ENCODE measurements at regions not wholly inside any gene's neighbourhood (a gene's known extent, or its start where the extent isn't known, plus 50 kb on each side); places are given as distances from the start of the nearest gene placed in this dataset.
"Not testable (repeated sequence)": the region's sequence is repeated elsewhere in the genome, so short reads cannot be mapped to it uniquely, and the experiment has no call there.

DNA sequence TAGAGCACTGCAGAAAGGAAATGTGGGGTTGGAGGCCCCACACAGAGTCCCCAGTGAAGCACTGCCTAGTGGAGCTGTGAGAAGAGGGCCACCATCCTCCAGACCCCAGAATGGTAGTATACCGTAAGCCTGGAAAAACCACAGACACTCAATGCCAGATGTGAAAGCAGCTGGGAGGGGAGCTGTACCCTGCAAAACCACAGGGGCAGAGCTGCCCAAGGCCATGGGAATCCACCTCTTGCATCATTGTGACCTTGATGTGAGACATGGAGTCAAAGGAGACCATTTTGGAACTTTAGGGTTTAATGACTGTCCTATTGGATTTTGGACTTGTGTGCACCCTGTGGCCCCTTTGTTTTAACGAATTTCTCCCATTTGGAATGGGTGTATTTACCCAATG is 75.3 kb upstream of the SERPINE2 start:
- Mint-ChIP-seq H3K27me3 (peaks cover 17% of the 10 kb centered on the region in 2 donors), H3K4me1 (no peaks in the 10 kb centered on the region), H3K4me3 (no peak overlapping the region), H3K9me3 (peaks cover 4 to 38% (median 9%) of the 10 kb centered on the region in 8 donors), H3K36me3 (peaks cover 0 to 3% of the 10 kb centered on the region in 2 donors), H3K27ac (no peak overlapping the region)
- CTCF ChIA-PET (ENCODE audit: partially characterized antibody), result no interaction called here
- Histone ChIP-seq H3K27ac (ENCODE audit: low read depth, low read length) (no peak overlapping the region), H3K27me3 (ENCODE audit: insufficient read depth, low read length) (no peaks in the 10 kb centered on the region), H3K4me1 (ENCODE audit: insufficient read depth, low read length) (no peaks in the 10 kb centered on the region), H3K9me3 (ENCODE audit: control insufficient read depth in 1 of 2, low read length in 2 of 2) (no peaks in the 10 kb centered on the region), H3K4me3 (ENCODE audit: low read length in 2 of 2) (no peak overlapping the region), H3K36me3 (ENCODE audit: insufficient read depth, low read length) (no peaks in the 10 kb centered on the region)
- POLR2A ChIA-PET (ENCODE audit: partially characterized antibody), result no interaction called here
- intact Hi-C loops (cut with micrococcal nuclease), result no loop called here
- DNase-seq, result no peak

DNA sequence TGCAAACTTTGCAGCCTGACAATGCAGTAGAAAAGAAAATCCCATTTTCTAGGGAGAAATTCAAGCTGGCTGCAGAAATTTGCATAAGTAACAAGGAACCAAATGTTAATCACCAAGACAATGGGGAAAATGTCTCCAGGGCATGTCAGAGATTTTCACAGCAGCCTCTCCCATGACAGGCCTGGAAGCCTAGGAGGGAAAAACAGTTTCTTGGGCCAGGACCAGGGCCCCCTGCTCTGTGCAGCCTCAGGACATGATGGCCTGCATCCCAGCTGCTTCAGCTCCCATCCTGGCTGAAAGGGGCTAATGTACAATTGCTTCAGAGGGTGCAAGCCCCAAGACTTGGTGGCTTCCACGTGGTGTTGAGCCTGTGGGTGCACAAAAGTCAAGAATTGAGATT is 74.8 kb upstream of the SERPINE2 start:
- DNase-seq; H3K4me3 Mint-ChIP-seq; H3K27ac ChIP-seq (ENCODE audit: low read depth, low read length); H3K27me3 ChIP-seq (ENCODE audit: insufficient read depth, low read length); H3K4me3 ChIP-seq (ENCODE audit: low read length in 2 of 2); H3K4me1 ChIP-seq (ENCODE audit: insufficient read depth, low read length); H3K27ac Mint-ChIP-seq; H3K4me1 Mint-ChIP-seq; H3K9me3 ChIP-seq (ENCODE audit: control insufficient read depth in 1 of 2, low read length in 2 of 2); intact Hi-C loops (cut with micrococcal nuclease); CTCF ChIA-PET (ENCODE audit: partially characterized antibody); H3K36me3 ChIP-seq (ENCODE audit: insufficient read depth, low read length); POLR2A ChIA-PET (ENCODE audit: partially characterized antibody); H3K36me3 Mint-ChIP-seq: not testable (repeated sequence)
- peaks cover 17% of the 10 kb centered on the region in 2 donors for H3K27me3 Mint-ChIP-seq
- peaks cover 2 to 33% (median 7%) of the 10 kb centered on the region in 8 donors for H3K9me3 Mint-ChIP-seq

DNA sequence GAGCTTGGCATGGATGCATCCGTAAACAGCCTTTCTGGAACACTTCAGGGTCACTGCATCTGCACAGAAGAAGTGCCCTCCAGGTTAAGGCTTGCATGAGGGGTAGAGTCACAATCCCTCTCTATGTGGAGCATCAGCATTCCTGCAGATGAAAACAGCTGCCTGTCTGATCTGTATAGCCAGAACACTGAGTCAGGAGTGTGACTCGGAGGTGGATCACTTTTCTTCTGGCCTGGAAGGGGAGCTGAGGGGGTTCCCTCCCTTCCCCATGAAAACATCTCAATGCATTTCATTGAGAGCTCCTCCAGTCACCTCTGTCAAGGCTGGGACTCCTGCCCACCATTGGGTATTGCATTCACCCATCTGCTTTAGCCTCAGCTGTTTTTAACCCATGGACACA is 72.5 kb upstream of the SERPINE2 start:
- Histone ChIP-seq H3K4me3 (ENCODE audit: low read length in 2 of 2) (no peak overlapping the region), H3K9me3 (ENCODE audit: control insufficient read depth in 1 of 2, low read length in 2 of 2) (no peaks in the 10 kb centered on the region), H3K27me3 (ENCODE audit: insufficient read depth, low read length) (no peaks in the 10 kb centered on the region), H3K27ac (ENCODE audit: low read depth, low read length) (no peak overlapping the region), H3K4me1 (ENCODE audit: insufficient read depth, low read length) (no peaks in the 10 kb centered on the region), H3K36me3 (ENCODE audit: insufficient read depth, low read length) (no peaks in the 10 kb centered on the region)
- Mint-ChIP-seq H3K27ac (no peak overlapping the region), H3K27me3 (peaks cover 17 to 19% of the 10 kb centered on the region in 2 donors), H3K36me3 (peaks cover 0 to 3% of the 10 kb centered on the region in 2 donors), H3K4me1 (no peaks in the 10 kb centered on the region), H3K9me3 (peaks cover 0 to 19% (median 6%) of the 10 kb centered on the region in 8 donors), H3K4me3 (no peak overlapping the region)
- ChIA-PET CTCF (ENCODE audit: partially characterized antibody) (no interaction called here), POLR2A (ENCODE audit: partially characterized antibody) (no interaction called here)
- no peak for DNase-seq
- intact Hi-C loops (cut with micrococcal nuclease), result no loop called here

DNA sequence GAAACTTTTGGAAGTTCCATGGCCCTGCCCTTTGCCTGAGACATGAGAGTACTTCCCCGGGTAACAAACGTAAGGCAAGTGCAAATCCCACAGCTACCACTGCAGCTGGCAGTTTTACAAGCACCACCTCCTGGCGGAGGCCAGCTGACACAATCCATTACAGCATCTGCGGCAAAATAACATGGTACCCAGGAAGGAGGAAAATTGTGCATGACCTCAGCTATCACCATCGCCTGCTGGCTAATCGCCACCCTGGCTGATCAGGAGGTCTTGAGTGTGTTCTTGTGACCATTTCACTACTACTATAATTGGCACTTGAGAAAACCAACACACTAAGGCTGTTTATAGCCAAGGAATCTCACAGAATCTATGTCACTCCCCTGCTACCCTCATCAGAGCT is 71.7 kb upstream of the SERPINE2 start:
- DNase-seq, result no peak
- Mint-ChIP-seq H3K27me3 (peaks cover 13 to 22% of the 10 kb centered on the region in 2 donors), H3K9me3 (peaks cover 0 to 19% (median 6%) of the 10 kb centered on the region in 8 donors), H3K4me1 (no peaks in the 10 kb centered on the region), H3K4me3 (no peak overlapping the region), H3K27ac (no peak overlapping the region), H3K36me3 (peaks cover 0 to 3% of the 10 kb centered on the region in 2 donors)
- no peaks in the 10 kb centered on the region for H3K4me1 ChIP-seq (ENCODE audit: insufficient read depth, low read length)
- no peak overlapping the region for H3K27ac ChIP-seq (ENCODE audit: low read depth, low read length)
- POLR2A ChIA-PET (ENCODE audit: partially characterized antibody), result no interaction called here
- CTCF ChIA-PET (ENCODE audit: partially characterized antibody), result no interaction called here
- intact Hi-C loops (cut with micrococcal nuclease), result no loop called here
- H3K4me3 ChIP-seq (ENCODE audit: low read length in 2 of 2), result no peak overlapping the region
- no peaks in the 10 kb centered on the region for H3K9me3 ChIP-seq (ENCODE audit: control insufficient read depth in 1 of 2, low read length in 2 of 2)
- no peaks in the 10 kb centered on the region for H3K36me3 ChIP-seq (ENCODE audit: insufficient read depth, low read length)
- no peaks in the 10 kb centered on the region for H3K27me3 ChIP-seq (ENCODE audit: insufficient read depth, low read length)

DNA sequence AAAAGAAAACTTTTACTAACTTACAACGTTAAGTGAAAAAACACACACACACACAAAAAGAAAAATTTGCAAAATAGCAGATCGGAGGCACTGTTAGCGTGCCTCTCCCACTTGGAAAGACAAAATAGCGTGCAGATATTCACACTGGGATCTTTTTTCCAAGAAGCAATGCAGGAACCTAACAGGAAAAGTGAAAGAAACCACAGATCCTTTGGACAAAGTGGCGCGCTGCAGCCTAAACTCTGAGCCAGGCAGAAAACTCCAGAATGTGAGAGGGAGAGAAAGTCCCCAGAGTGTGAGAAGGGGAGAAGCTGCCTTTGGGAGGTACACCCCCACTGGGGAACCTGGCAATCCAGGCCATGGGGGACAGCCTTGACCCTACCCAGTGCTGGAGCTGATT is 70.7 kb upstream of the SERPINE2 start:
- H3K4me3 ChIP-seq (ENCODE audit: low read length in 2 of 2), result no peak overlapping the region
- H3K27me3 Mint-ChIP-seq, result peaks cover 9 to 27% of the 10 kb centered on the region in 2 donors
- no peak overlapping the region for H3K27ac ChIP-seq (ENCODE audit: low read depth, low read length)
- H3K4me3 Mint-ChIP-seq, result no peak overlapping the region
- H3K4me1 ChIP-seq (ENCODE audit: insufficient read depth, low read length), result no peaks in the 10 kb centered on the region
- peaks cover 0 to 3% of the 10 kb centered on the region in 2 donors for H3K36me3 Mint-ChIP-seq
- H3K9me3 Mint-ChIP-seq, result peaks cover 0 to 19% (median 6%) of the 10 kb centered on the region in 8 donors
- no peaks in the 10 kb centered on the region for H3K27me3 ChIP-seq (ENCODE audit: insufficient read depth, low read length)
- H3K36me3 ChIP-seq (ENCODE audit: insufficient read depth, low read length), result no peaks in the 10 kb centered on the region
- POLR2A ChIA-PET (ENCODE audit: partially characterized antibody), result no interaction called here
- no peaks in the 10 kb centered on the region for H3K4me1 Mint-ChIP-seq
- intact Hi-C loops (cut with micrococcal nuclease), result no loop called here
- no peaks in the 10 kb centered on the region for H3K9me3 ChIP-seq (ENCODE audit: control insufficient read depth in 1 of 2, low read length in 2 of 2)
- DNase-seq, result no peak
- CTCF ChIA-PET (ENCODE audit: partially characterized antibody), result no interaction called here
- H3K27ac Mint-ChIP-seq, result no peak overlapping the region

DNA sequence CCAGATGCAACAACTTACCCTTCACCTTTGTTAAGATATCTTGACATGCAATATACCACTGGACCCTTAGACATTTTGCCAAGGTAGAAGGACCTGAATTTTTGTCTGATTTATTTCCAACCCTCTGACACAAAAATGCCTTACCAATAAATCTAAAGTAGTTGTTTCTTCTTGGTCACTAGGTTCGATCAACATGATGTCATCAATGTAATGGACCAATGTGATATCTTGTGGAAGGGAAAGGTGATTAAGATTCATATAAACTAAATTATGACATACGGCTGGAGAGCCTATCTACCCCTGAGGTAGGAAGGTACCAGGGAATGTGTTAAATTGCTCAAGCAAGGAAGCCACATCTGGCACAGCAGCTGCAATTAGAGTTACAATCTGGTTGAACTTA is 67.7 kb upstream of the SERPINE2 start:
- CTCF ChIA-PET (ENCODE audit: partially characterized antibody), result no interaction called here
- no peak overlapping the region for H3K4me3 ChIP-seq (ENCODE audit: low read length in 2 of 2)

DNA sequence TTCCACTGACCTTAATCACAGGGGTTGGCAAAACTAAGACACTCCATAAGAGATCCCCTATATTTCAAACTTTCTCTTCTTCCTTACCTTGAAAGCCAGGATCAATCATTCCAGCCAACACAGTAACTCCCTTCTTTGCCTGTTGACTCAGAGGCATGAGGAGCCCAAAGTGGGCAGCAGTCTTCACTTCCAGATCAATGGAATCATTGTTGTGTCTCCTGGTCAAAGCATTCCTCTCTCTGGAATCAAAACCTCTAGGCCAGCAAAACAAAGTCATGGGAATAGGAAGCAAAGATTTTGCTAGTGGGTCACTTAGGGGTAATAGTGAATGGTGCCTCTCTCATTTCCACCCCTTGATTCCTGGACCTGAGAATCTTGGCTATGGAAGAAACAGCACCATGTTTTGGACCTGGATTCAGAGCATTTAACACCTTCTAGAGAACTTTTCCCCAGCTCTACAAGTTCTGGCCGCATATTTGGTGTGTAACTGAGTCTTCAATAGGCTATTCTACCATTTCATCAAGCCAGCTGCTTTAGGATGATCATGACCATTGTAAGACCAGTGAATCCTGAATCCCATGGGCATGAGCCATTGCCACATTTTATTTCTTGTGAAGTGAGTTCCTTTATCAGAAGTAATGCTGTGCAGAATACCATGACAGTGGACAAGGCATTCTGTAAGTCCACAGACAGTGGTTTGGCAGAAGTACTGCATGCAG is 65.7 kb upstream of the SERPINE2 start:
- no peaks in the 10 kb centered on the region for H3K36me3 Mint-ChIP-seq
- Histone ChIP-seq H3K36me3 (ENCODE audit: insufficient read depth, low read length) (no peaks in the 10 kb centered on the region), H3K27ac (ENCODE audit: low read depth, low read length) (no peak overlapping the region), H3K4me3 (ENCODE audit: low read length in 2 of 2) (no peak overlapping the region), H3K9me3 (ENCODE audit: control insufficient read depth in 1 of 2, low read length in 2 of 2) (no peaks in the 10 kb centered on the region), H3K27me3 (ENCODE audit: insufficient read depth, low read length) (no peaks in the 10 kb centered on the region), H3K4me1 (ENCODE audit: insufficient read depth, low read length) (no peaks in the 10 kb centered on the region)
- DNase-seq, result no peak
- no peak overlapping the region for H3K27ac Mint-ChIP-seq
- peaks cover 7 to 30% of the 10 kb centered on the region in 2 donors for H3K27me3 Mint-ChIP-seq
- no peak overlapping the region for H3K4me3 Mint-ChIP-seq
- ChIA-PET CTCF (ENCODE audit: partially characterized antibody) (interaction anchor here (1.6 kb wide), 1 partner anchor 111 kb away, joined by 4 read pairs; no protein-coding TSS in a partner anchor), POLR2A (ENCODE audit: partially characterized antibody) (no interaction called here)
- H3K4me1 Mint-ChIP-seq, result no peaks in the 10 kb centered on the region
- intact Hi-C loops (cut with micrococcal nuclease), result no loop called here
- H3K9me3 Mint-ChIP-seq, result no peaks in the 10 kb centered on the region

More for the DNA sequence above, 67.7 kb upstream of the SERPINE2 start:
- no peak for DNase-seq
- Mint-ChIP-seq H3K4me3 (no peak overlapping the region), H3K36me3 (no peaks in the 10 kb centered on the region), H3K9me3 (peaks cover 0 to 2% (median 0%) of the 10 kb centered on the region in 8 donors), H3K27ac (no peak overlapping the region), H3K4me1 (no peaks in the 10 kb centered on the region), H3K27me3 (peaks cover 6 to 34% of the 10 kb centered on the region in 2 donors)
- Histone ChIP-seq H3K4me1 (ENCODE audit: insufficient read depth, low read length) (no peaks in the 10 kb centered on the region), H3K27ac (ENCODE audit: low read depth, low read length) (no peak overlapping the region), H3K9me3 (ENCODE audit: control insufficient read depth in 1 of 2, low read length in 2 of 2) (no peaks in the 10 kb centered on the region), H3K36me3 (ENCODE audit: insufficient read depth, low read length) (no peaks in the 10 kb centered on the region), H3K27me3 (ENCODE audit: insufficient read depth, low read length) (no peaks in the 10 kb centered on the region)
- POLR2A ChIA-PET (ENCODE audit: partially characterized antibody), result no interaction called here
- intact Hi-C loops (cut with micrococcal nuclease), result no loop called here

Data from CD4-positive, alpha-beta memory T cell (primary cell).